Activated CD4-positive, alpha-beta T cell treated with anti-CD3 and anti-CD28 coated beads for 4 hours (primary cell): ENCODE measurements at regions not wholly inside any gene's neighbourhood (a gene's known extent, or its start where the extent isn't known, plus 50 kb on each side); places are given as distances from the start of the nearest gene placed in this dataset.

Experiments used
- DNase-seq, 2 donors: peaks; one replicate each; pipeline ENCODE4 v3.0.0-alpha.2; 2020

DNA sequence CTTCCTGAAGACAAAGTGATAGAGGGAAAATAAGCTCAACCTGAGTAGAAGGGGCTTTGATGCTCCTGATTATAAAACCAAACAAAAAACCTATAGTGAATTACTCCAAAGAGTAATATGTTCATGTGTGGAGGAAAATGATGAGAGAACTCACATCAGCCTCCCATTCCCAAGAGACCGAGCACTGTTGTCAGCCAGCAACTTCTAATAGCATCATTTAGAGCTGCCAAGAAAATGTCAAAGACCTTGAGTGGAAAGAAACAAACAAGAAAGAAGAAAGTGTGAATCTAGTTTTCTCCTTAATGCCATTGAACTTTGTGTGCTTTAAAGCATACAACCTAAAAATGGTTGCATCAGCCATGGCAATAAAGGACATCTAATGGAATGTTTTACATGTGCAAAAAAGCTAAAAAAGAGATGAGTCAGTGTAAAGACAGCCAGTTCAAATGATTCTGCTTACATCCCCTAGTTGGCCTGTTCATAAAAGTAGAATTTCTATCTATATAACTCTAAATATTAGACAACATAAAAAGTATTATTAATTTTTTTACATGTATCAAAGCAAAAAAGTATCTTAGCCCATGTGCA is 1066.2 kb downstream of the TDRD15 start:
- DNase-seq: no peak

DNA sequence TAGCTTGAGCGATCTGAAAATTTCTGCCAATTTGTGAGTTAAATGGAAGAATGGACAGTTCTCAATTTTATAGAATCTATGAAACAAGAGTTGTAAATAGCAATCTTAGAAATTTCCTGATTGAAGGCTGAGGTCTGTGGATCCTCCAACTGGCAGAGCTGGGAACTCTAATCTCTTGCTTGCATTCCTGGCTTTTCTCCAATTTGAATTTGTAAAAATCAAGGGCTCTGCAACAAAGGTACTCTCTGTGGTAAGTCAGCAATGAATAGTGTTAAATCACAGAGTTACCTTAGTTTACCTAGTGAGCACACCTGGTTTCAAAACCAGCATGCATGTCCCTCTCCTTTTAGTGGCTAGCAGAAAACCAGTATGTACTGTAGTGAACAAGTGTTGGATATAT is 1070.5 kb downstream of the TDRD15 start:
- DNase-seq: no peak

DNA sequence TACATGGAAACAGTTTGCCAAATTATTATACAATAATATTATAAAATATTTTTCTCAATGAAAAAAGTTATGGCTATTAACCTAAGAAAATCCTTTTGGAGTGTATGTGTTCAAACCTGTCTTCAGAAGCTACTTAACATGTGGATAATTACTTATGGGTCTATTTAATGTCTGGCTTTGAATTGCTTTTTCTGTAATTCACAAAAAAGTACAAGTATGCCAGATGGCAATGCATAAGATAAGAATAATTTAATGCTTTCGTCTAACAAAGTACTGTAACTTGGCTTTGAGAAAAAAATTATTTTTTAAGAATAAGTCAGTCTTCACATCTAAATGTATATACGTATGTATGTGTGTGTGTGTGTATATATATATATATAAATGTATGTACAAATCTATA is 1073.0 kb downstream of the TDRD15 start:
- DNase-seq: no peak

DNA sequence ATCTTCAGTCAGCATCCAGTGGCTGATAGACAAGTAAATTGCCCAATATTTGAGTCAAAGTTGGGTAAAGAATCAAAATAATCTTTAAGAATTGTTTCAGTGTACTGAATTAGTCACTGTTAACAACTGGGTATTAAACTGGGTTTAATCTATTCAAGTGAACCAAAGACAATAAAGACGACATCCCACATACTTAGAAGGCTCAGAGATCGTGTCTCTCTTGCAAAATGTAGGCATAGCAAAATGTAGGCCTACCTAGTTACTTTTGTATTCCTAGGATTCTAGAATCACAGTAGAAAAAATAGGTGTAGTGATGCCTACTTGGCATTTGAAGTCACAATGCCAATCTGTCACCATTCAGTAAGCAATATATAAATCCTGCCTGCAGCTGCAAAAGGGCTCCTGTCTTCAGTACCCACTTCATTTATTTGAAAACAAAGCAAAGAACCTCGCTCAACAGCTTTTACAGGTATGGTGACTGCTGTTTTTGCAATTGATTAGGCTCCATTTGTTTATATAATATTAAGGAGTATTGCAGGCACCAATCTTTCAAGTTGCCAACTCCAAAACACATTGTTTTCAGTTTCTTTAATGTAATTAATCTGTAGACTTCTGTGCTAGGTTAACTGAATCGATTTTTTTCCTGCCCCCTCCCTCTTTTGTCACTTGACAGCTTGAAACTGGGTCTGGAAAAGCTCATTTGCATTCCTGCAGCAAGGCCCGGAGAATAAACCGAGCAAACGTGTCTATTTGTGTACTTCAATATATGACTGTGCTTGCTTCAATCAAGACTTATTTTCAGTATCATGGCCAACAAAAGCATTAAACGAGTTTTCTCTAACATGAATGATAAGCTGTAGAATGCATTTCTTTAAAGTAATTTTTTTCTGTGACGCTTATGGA is 1074.9 kb downstream of the TDRD15 start:
- DNase-seq: no peak

DNA sequence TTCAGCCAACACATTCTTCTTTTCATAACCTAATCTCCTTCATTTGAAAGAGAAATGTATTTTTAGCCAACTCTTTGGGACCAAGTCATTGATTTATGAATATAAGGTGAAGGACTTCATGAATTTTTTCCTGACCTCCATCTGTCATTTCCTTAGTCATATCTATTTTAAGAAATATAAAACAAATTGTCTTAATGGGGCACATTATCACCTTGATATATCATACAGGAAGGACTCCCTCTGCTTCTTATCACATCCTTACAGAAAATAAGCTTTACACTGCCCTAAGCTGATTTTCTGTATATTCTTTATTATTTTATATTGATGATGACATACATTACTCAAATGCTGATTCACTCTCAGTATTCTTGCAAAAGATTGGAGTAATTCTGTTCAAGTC is 1076.2 kb downstream of the TDRD15 start:
- no peak for DNase-seq

DNA sequence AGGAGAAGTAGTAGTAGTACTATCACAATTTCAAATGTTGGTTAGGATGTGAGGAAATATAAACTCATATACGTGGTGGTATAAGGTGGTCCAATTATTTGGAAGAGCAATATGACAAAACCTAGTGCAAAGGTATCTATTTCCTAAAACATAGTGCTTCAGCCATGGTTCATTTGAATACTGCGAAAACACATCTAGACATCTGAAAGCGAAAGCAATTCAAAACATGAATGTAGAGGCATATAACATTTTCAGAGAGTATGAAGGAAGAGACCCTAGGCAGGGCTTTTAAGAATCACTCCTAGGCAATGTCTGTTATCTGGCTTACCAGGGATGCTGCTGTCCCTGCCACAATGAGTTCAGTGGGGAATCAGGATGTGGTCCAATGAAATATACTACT is 1085.8 kb downstream of the TDRD15 start:
- no peak for DNase-seq

DNA sequence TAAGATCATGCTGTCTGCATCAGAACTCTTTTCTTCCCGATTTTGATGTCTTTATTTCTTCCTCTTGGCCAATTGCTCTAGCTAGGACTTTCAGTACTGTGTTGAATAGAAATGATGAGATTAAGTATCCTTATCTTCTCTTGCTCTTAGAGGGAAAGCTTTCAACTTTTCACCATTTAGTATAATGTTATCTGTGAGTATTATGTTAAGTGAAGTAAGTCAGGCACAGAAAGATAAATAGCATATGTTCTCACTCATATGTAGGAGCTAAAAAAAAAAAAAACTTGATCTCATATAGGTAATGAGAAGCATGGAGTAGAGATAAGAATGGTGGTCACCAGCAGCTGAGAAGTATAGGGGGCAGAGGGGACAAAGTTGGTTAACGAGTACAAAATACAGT is 1089.5 kb downstream of the TDRD15 start:
- DNase-seq: no peak

DNA sequence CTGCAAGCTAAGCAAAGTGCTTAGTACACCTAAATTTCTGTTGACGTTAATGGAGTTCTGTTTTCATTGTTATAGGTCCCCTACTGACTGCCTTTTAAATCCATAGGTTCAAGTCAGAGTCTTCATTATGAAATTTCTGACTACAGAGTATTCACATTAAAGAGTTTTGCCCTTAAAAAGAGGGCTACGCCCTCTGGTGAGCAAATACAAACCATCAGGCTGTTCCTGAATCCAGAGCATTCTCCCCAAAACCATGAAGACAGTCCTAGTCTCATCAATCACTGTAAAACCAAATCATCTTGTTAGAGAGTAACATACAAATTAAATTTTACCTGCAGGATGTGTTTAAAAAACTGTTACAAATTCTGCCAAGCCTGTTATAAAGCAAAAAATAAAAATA is 1091.7 kb downstream of the TDRD15 start:
- DNase-seq: no peak

DNA sequence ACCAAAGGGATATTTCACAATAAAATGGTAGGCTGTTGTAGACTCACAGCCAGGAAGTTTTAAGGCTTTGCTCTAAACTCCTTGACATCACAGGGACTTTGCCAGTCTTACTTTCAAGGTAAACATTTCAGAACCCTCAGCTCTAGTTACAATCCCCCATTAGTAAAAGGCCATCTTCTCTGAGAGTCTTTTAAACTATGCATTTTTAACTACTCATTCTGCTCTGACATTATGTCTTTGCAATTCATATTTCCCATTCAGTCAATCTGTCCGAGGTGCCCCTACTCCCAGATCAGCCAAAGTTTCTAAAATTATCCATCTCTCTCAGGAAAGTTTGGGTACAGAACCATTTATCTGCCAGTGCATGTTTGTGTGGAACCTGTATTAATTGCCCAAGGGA is 1094.1 kb downstream of the TDRD15 start:
- no peak for DNase-seq

DNA sequence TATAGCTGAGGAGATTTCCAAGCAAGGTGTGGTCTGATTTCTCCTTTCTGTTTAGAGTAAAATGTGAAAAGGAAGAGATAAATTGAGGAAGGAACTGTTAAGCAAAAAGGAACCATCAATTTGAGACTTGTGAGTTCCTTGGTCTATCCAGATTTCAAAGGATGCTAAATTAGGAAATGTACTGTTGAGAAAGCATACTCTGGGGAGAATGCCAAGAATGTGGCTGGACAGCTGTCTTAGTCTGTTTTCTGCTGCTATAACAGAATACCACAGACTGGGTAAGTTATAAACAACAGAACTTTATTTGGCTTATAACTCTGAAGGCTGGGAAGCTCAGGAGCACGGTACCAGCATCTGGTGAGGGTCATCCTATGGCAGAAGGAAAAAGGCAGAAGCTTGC is 1097.2 kb downstream of the TDRD15 start:
- no peak for DNase-seq

DNA sequence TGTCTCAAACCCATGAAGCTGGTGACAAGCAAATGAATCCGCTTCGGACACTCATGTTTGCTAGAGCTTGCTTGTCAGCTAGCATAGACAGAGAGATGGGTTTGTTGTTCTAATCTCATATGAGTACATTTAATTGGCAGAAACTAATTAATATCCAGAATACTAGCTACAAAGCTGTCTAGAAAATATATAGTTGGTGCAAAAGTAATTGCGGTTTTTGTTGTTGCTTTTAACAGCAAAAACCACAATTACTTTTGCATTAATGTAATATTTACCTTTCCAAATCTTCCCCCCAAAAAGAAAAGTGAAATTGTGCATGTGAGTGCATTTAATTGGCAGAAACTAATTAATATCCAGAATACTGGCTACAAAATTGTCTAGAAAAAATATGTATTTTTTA is 1115.2 kb downstream of the TDRD15 start:
- DNase-seq: no peak

DNA sequence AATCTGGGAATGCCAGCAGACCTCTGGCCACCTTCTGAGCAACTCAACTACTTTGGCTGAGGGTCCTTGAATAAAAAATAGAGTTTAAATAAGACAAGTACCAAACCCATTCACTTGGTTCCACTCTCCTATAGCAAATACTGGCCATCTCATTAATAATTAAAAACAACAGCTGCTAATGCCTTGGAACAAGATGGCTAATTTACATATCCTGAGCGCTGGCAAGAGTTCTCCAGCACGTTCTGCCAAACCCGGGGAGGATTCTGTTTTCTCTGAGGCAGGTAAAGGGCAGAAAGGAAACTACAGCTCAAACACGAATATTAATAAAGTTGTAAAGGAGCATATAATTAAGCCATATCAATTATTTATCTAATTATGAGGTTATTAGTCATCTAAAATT is 1123.7 kb downstream of the TDRD15 start:
- no peak for DNase-seq

DNA sequence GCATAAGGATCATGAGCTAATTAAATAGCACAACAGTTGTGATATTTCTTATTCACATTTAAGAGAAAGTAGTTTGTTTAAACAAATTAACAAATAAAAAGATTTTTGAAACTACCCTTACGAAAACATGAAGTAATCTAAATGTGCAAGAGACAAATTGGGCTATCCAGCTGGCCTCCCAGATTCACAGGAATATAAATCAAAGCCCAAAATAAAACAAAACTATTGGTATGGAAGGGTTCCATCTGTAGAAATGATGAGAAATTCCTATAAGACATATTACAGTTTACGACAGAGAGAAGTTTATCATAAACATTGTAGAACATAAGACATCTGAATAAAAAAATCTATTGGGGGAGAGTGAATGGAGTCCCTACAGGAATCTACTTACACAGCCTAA is 1125.1 kb downstream of the TDRD15 start:
- no peak for DNase-seq

DNA sequence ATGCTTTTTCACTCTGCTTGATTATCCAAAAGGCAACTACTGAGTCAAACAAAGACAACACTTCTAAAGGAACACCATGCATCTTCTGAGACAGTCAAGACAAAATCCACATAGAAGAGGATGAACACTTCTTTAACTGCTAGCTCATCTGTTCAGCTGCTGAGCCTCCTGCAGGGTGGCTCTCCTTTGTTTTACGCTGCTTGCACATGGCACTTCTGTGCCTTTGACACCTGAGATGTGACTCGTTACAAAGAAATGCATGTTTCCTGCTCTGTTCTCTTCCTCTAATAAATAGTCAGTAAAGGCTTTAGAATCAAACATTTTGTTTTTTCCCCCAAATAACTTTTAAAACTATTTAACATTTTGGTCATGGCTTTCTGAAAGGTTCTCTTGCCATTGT is 1129.4 kb downstream of the TDRD15 start:
- DNase-seq: no peak

DNA sequence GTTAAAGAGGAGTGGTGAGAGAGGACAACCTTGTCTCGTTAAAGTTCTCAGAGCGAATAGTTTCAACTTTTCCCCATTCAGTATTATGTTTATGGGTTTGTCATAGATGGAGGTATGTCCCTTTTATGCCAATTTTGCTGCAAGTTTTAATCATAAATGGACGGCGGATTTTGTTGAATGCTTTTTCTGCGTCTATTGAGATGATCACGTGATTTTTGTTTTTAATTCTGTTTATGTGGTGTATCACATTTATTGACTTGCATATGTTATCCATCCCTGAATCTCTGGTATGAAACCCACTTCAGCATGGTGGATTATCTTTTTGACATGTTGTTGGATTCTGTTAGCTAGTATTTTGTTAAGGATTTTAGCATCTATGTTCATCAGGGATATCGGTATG is 1123.8 kb upstream of the KLHL29 start:
- DNase-seq: no peak

DNA sequence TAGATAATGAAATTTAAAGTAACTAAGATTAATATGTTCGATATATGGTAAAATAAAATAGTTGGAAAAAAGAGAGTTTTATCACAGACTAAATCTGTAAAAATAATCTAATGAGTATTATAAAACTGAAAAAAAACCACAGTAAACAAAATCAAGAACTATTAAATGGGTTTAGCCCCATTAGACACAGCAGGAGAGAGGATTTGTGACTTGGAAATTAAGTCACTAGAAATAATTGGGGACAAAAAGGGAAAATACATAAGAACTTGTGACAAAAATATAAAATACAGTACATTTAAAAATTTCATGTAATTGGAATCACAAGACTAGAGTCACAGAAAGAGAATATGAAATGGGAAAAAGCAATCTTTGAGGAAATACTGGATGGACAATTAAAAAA is 1114.6 kb upstream of the KLHL29 start:
- DNase-seq: no peak

DNA sequence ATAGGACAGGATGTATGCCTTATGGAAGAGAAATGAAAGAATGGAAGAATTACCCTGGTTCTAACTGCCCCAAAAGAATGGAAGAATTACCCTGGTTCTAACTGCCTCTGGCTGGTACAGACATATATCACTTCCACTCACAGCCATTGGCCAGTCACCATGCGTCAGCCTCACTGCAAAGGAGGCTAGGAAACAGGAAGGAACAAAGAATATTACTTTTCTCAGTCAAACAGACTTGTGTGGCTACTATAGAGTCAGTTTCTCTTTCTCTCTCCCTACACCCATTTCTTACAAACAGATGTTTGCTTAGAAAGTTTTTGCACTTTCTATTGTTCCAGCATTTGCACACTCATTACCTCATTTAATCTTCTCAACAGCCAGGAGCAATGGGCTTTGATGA is 1111.1 kb upstream of the KLHL29 start:
- no peak for DNase-seq

DNA sequence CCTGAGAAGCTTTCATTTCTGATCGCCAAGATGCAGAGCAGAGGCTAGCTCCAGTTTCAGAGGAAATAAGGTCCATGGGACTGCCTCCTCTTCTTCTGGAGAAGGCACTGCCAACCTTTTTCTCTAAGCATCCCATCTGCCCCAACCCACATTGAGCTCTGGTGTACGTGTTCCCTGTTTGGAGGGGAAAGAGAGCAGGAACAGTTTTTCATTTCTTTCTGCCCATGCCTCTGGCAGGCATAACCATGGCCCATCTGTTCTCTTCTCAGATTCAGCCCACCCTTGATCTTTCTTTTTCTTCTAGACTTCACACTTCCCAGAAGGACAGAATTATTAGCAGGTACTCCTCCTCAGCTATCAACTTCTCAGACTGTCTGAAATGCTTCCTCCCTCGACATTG is 1110.3 kb upstream of the KLHL29 start:
- no peak for DNase-seq

DNA sequence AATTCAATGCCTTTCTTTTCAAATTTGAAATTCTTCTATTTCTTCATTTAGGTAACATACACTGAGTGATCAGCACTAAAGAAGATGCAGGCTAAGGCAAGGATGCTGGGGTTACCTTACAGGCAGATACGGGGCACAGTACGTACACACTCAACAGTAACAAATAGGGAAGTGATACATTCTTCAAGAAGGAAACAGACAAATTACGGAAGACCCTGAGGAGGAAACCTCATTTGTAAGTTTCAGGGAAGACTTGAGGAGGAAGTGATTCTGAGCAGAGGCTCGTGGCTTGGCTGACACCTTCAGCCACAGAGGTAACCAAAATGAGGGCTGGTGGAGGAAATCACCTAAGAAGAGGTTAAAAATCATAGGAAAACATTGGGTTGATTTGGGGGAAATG is 1108.3 kb upstream of the KLHL29 start:
- no peak for DNase-seq

DNA sequence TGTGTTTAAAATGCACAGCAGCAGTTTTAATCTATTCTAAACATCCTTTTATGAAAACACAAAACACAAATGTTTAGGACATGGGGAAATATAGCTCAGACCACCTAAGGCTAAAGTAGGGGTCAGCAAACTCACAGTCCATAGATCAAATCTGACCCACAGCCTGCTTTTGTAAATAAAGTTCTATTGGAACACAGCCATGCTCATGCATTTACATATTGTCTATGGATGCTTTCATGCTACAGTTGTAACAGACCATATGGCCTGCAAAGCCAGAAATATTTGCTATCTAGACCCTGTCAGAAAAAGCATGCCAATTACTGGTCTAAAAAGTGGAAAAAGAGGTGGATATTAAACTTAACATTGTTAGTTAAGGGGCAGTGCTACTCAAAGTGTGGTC is 1105.4 kb upstream of the KLHL29 start:
- DNase-seq: no peak

DNA sequence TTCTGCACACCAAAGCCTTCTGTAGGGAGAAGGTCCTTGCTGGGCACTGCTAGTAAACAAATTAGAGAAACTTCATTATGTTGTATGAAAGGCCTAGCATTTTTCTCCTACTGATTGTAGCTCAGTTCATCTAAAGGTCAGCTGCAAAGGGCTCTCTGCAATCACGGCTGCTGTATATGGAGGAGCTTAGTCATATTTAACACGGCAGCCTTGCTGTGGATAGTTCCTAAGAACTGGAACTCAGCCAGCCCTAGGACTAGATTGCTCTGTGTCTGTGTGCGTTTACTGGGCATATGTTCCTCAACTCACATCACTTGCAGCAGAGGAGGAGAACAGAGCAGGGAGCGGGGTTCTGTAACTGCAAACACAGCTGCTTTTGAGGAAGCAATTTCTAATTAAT is 1103.9 kb upstream of the KLHL29 start:
- no peak for DNase-seq

DNA sequence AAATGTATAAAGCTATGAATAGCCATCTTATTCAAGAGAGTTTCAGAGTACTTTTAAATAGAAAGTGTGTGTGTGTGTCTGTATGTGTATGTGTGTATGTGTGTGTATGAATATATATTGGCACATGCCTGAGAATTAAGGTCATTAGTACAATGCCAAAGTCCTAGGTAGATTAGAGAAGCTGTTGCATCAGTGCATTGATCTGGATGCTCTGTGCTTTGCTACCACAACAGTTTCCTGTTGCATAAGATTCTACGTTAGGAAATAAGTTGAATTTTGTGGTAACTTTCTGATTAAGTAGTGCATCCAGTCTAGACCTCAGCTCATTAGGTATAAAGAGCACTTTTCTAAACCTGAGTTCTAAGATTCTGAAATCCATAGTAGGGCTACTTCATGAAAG is 1102.8 kb upstream of the KLHL29 start:
- DNase-seq: no peak

DNA sequence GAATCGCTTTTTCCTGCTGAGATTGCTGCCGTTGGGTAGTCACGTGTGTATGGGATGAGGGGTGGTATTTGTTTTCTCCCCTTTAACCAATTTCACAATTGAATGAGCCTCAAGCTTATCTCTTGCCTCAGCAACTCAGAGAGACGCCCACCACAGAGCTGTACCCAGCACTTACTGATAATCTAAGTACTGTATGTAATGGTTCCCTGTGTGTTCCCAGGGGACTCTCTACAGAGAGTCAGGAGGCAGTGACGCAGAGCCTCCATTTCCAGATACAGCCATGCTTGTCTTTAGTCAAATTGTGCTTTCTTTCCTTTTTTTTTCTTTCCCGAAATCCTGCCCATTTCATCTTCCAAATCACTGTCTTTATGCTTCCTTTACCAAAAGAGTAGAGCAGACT is 1102.1 kb upstream of the KLHL29 start:
- DNase-seq: no peak

DNA sequence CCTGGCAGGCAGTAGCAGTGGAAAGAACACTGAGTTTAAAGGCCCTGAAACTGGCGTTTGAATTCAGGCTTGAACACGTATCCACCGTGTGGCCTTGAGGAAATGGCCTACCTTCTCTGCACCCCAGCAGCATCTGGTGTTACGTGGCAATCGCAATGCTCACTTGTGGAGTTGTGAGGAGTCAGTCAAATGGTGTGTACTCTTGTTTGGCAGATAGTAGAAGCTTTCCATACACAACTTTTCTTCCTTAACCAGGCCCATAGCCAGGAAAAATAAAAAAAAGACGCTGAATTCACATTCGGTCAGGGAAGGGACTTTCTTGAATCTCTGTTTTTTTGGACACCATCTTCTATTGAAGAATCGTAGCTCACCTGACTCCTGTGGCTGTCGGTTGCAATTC is 1101.5 kb upstream of the KLHL29 start:
- DNase-seq: no peak

DNA sequence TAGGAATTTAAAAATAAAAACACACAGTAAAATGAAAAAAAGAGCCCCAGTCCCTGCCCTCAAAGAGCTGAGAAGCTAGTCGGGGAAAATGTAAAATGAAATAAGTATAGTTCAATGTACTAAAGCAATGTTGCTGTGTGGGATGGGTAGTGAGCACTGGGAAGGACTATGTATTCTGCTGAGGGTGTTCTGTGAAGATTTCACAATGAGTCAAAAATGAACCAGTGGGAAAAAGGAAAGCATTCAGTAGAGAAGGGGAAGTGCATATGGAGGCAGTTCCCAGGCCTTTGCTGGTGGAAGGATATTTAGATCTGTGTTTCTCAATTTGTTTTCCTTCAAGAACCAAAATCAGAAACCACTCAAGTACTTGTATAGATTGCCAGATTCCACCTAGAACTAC is 1094.7 kb upstream of the KLHL29 start:
- no peak for DNase-seq
